ENCODE measurements at regions not wholly inside any gene's neighbourhood (a gene's known extent, or its start where the extent isn't known, plus 50 kb on each side); places are given as distances from the start of the nearest gene placed in this dataset.
A peak's percentile ranks its signal among the peaks of the same experiment; 100 is the strongest.

GRCh38 chr6:113632220-113632864, 224.8 kb upstream of the MARCKS start:
- DNase-seq = peak; percentile 16
- intact Hi-C loops (cut with micrococcal nuclease) = no loop called here
- Histone ChIP-seq H3K4me3 (peak overlapping the region; percentile 30), H3K27me3 (ENCODE audit: low read depth) (no peaks in the 10 kb centered on the region), H3K27ac (replicated peaks) (peak overlapping the region; percentile 50), H3K36me3 (no peaks in the 10 kb centered on the region), H3K9me3 (replicated peaks) (no peaks in the 10 kb centered on the region), H3K4me1 (peaks cover 48% of the 10 kb centered on the region)
- TF ChIP-seq CTCF (IDR thresholded peaks at IDR 0.05; ENCODE audit: borderline replicate concordance) = no peak

- DNase-seq = no peak
- no peak overlapping the region for H3K4me3 ChIP-seq
- H3K27ac ChIP-seq (replicated peaks) = no peak overlapping the region
- H3K4me1 ChIP-seq = peaks cover 48% of the 10 kb centered on the region
- H3K9me3 ChIP-seq (replicated peaks) = no peaks in the 10 kb centered on the region
- no peaks in the 10 kb centered on the region for H3K36me3 ChIP-seq
- no peaks in the 10 kb centered on the region for H3K27me3 ChIP-seq (ENCODE audit: low read depth)
- TF ChIP-seq CTCF (IDR thresholded peaks at IDR 0.05; ENCODE audit: borderline replicate concordance) = no peak
- intact Hi-C loops (cut with micrococcal nuclease) = no loop called here
Measured at GRCh38 chr6:113633638-113634037, 223.5 kb upstream of the MARCKS start.

GRCh38 chr6:113634352-113635163, 222.6 kb upstream of the MARCKS start:
- Histone ChIP-seq H3K4me3 (no peak overlapping the region), H3K27me3 (ENCODE audit: low read depth) (no peaks in the 10 kb centered on the region), H3K9me3 (replicated peaks) (no peaks in the 10 kb centered on the region), H3K4me1 (peaks cover 44% of the 10 kb centered on the region), H3K36me3 (no peaks in the 10 kb centered on the region), H3K27ac (replicated peaks) (no peak overlapping the region)
- DNase-seq = no peak
- no peak for TF ChIP-seq CTCF (IDR thresholded peaks at IDR 0.05; ENCODE audit: borderline replicate concordance)
- intact Hi-C loops (cut with micrococcal nuclease) = no loop called here

GRCh38 chr6:113635222-113635986, 221.7 kb upstream of the MARCKS start:
- no peak for DNase-seq
- Histone ChIP-seq H3K27ac (replicated peaks) (no peak overlapping the region), H3K4me3 (no peak overlapping the region), H3K9me3 (replicated peaks) (no peaks in the 10 kb centered on the region), H3K27me3 (ENCODE audit: low read depth) (no peaks in the 10 kb centered on the region), H3K36me3 (no peaks in the 10 kb centered on the region), H3K4me1 (peaks cover 35% of the 10 kb centered on the region)
- TF ChIP-seq CTCF (IDR thresholded peaks at IDR 0.05; ENCODE audit: borderline replicate concordance) = no peak
- intact Hi-C loops (cut with micrococcal nuclease) = no loop called here

GRCh38 chr6:113636357-113636824, 220.8 kb upstream of the MARCKS start:
- Histone ChIP-seq H3K4me3 (no peak overlapping the region), H3K4me1 (peaks cover 25% of the 10 kb centered on the region), H3K27ac (replicated peaks) (no peak overlapping the region), H3K27me3 (ENCODE audit: low read depth) (no peaks in the 10 kb centered on the region), H3K36me3 (no peaks in the 10 kb centered on the region), H3K9me3 (replicated peaks) (no peaks in the 10 kb centered on the region)
- TF ChIP-seq CTCF (IDR thresholded peaks at IDR 0.05; ENCODE audit: borderline replicate concordance) = no peak
- DNase-seq = no peak
- intact Hi-C loops (cut with micrococcal nuclease) = no loop called here

Measured in left ventricle myocardium inferior (tissue), 1 donor.